ENCODE measurements at regions not wholly inside any gene's neighbourhood (a gene's known extent, or its start where the extent isn't known, plus 50 kb on each side); places are given as distances from the start of the nearest gene placed in this dataset.

- Histone ChIP-seq H3K9ac (no peak overlapping the region), H3K4me3 (no peak overlapping the region), H3K79me2 (ENCODE audit: insufficient read depth) (no peaks in the 10 kb centered on the region), H3K36me3 (ENCODE audit: low read depth) (no peaks in the 10 kb centered on the region), H3K9me2 (ENCODE audit: insufficient read depth) (no peaks in the 10 kb centered on the region), H2AFZ (no peak overlapping the region), H3K4me1 (ENCODE audit: insufficient read depth) (no peaks in the 10 kb centered on the region), H4K20me1 (ENCODE audit: insufficient read depth) (no peaks in the 10 kb centered on the region), H3K9me3 (ENCODE audit: low read depth) (no peaks in the 10 kb centered on the region), H3K4me2 (ENCODE audit: unreplicated experiment) (no peak overlapping the region), H3K27me3 (replicated peaks; ENCODE audit: insufficient read depth) (no peaks in the 10 kb centered on the region), H3K27ac (no peak overlapping the region), H3F3A (ENCODE audit: insufficient read depth) (no peaks in the 10 kb centered on the region)
- no peak for TF ChIP-seq EZH2phosphoT487 (IDR thresholded peaks at IDR 0.05; ENCODE audit: insufficient read depth, low read depth)
- TF ChIP-seq EZH2 (IDR thresholded peaks at IDR 0.05; ENCODE audit: insufficient read depth, poor library complexity, severe bottlenecking) = no peak
- 32 to 33% methylated on average over 1 of the region's 1 CpG for WGBS, 2 experiments (ENCODE audit: low coverage in 1 of 2, low lambda C conversion rate in 2 of 2, missing lambda C conversion rate in 2 of 2)
- in situ Hi-C loops (cut with MboI) = no loop called here
- no peak for DNase-seq
Observed at GRCh38 chr13:83987394-83987793, 105.1 kb upstream of the SLITRK1 start.

GRCh38 chr13:83984793-83985192, 102.5 kb upstream of the SLITRK1 start:
- Histone ChIP-seq H3K9ac (no peak overlapping the region), H3K27me3 (replicated peaks; ENCODE audit: insufficient read depth) (no peaks in the 10 kb centered on the region), H2AFZ (no peak overlapping the region), H3K9me3 (ENCODE audit: low read depth) (no peaks in the 10 kb centered on the region), H3K79me2 (ENCODE audit: insufficient read depth) (no peaks in the 10 kb centered on the region), H3K9me2 (ENCODE audit: insufficient read depth) (no peaks in the 10 kb centered on the region), H3K4me3 (no peak overlapping the region), H4K20me1 (ENCODE audit: insufficient read depth) (no peaks in the 10 kb centered on the region), H3K27ac (no peak overlapping the region), H3K4me1 (ENCODE audit: insufficient read depth) (no peaks in the 10 kb centered on the region), H3K36me3 (ENCODE audit: low read depth) (no peaks in the 10 kb centered on the region), H3K4me2 (ENCODE audit: unreplicated experiment) (no peak overlapping the region), H3F3A (ENCODE audit: insufficient read depth) (no peaks in the 10 kb centered on the region)
- in situ Hi-C loops (cut with MboI) = no loop called here
- WGBS, 2 experiments (ENCODE audit: low coverage in 1 of 2, low lambda C conversion rate in 2 of 2, missing lambda C conversion rate in 2 of 2) = 9 to 11% methylated on average over 1 of the region's 1 CpG
- TF ChIP-seq EZH2phosphoT487 (IDR thresholded peaks at IDR 0.05; ENCODE audit: insufficient read depth, low read depth) (no peak), EZH2 (IDR thresholded peaks at IDR 0.05; ENCODE audit: insufficient read depth, poor library complexity, severe bottlenecking) (no peak)
- no peak for DNase-seq

GRCh38 chr13:83980331-83980730, 98.1 kb upstream of the SLITRK1 start:
- Histone ChIP-seq H3K9me2 (ENCODE audit: insufficient read depth) (no peaks in the 10 kb centered on the region), H3K27me3 (replicated peaks; ENCODE audit: insufficient read depth) (no peaks in the 10 kb centered on the region), H3F3A (ENCODE audit: insufficient read depth) (no peaks in the 10 kb centered on the region), H4K20me1 (ENCODE audit: insufficient read depth) (no peaks in the 10 kb centered on the region), H2AFZ (no peak overlapping the region), H3K9ac (no peak overlapping the region), H3K36me3 (ENCODE audit: low read depth) (no peaks in the 10 kb centered on the region), H3K4me3 (no peak overlapping the region), H3K4me2 (ENCODE audit: unreplicated experiment) (no peak overlapping the region), H3K79me2 (ENCODE audit: insufficient read depth) (no peaks in the 10 kb centered on the region), H3K4me1 (ENCODE audit: insufficient read depth) (no peaks in the 10 kb centered on the region), H3K27ac (no peak overlapping the region), H3K9me3 (ENCODE audit: low read depth) (no peaks in the 10 kb centered on the region)
- DNase-seq = no peak
- in situ Hi-C loops (cut with MboI) = no loop called here
- TF ChIP-seq EZH2phosphoT487 (IDR thresholded peaks at IDR 0.05; ENCODE audit: insufficient read depth, low read depth) = no peak
- no peak for TF ChIP-seq EZH2 (IDR thresholded peaks at IDR 0.05; ENCODE audit: insufficient read depth, poor library complexity, severe bottlenecking)
- WGBS, 2 experiments (ENCODE audit: low coverage in 1 of 2, low lambda C conversion rate in 2 of 2, missing lambda C conversion rate in 2 of 2) = 23 to 27% methylated on average over 5 of the region's 5 CpGs

GRCh38 chr13:83975655-83976165, 93.4 kb upstream of the SLITRK1 start:
- in situ Hi-C loops (cut with MboI) = no loop called here

GRCh38 chr13:83958531-83958930, 76.3 kb upstream of the SLITRK1 start:
- DNase-seq = no peak

More at GRCh38 chr13:83975655-83976165, 93.4 kb upstream of the SLITRK1 start:
- H4K20me1 ChIP-seq (ENCODE audit: insufficient read depth) = no peaks in the 10 kb centered on the region
- no peaks in the 10 kb centered on the region for H3K9me3 ChIP-seq (ENCODE audit: low read depth)
- H3K4me2 ChIP-seq (ENCODE audit: unreplicated experiment) = no peak overlapping the region
- TF ChIP-seq EZH2phosphoT487 (IDR thresholded peaks at IDR 0.05; ENCODE audit: insufficient read depth, low read depth) (no peak), EZH2 (IDR thresholded peaks at IDR 0.05; ENCODE audit: insufficient read depth, poor library complexity, severe bottlenecking) (no peak)
- H3K4me3 ChIP-seq = no peak overlapping the region
- no peak for DNase-seq
- H2AFZ ChIP-seq = no peak overlapping the region
- H3K79me2 ChIP-seq (ENCODE audit: insufficient read depth) = no peaks in the 10 kb centered on the region
- no peaks in the 10 kb centered on the region for H3K27me3 ChIP-seq (replicated peaks; ENCODE audit: insufficient read depth)
- H3K9ac ChIP-seq = no peak overlapping the region
- H3K4me1 ChIP-seq (ENCODE audit: insufficient read depth) = no peaks in the 10 kb centered on the region
- no peaks in the 10 kb centered on the region for H3F3A ChIP-seq (ENCODE audit: insufficient read depth)
- no peaks in the 10 kb centered on the region for H3K36me3 ChIP-seq (ENCODE audit: low read depth)
- H3K27ac ChIP-seq = no peak overlapping the region
- no peaks in the 10 kb centered on the region for H3K9me2 ChIP-seq (ENCODE audit: insufficient read depth)

More at GRCh38 chr13:83958531-83958930, 76.3 kb upstream of the SLITRK1 start:
- no peaks in the 10 kb centered on the region for H3K9me2 ChIP-seq (ENCODE audit: insufficient read depth)
- H4K20me1 ChIP-seq (ENCODE audit: insufficient read depth) = no peaks in the 10 kb centered on the region
- no peak overlapping the region for H3K4me2 ChIP-seq (ENCODE audit: unreplicated experiment)
- WGBS, 2 experiments (ENCODE audit: low coverage in 1 of 2, low lambda C conversion rate in 2 of 2, missing lambda C conversion rate in 2 of 2) = 14 to 37% methylated on average over 1 of the region's 1 CpG
- H3K4me3 ChIP-seq = no peak overlapping the region
- no peak overlapping the region for H3K27ac ChIP-seq
- no peaks in the 10 kb centered on the region for H3F3A ChIP-seq (ENCODE audit: insufficient read depth)
- no peaks in the 10 kb centered on the region for H3K27me3 ChIP-seq (replicated peaks; ENCODE audit: insufficient read depth)
- no peak for TF ChIP-seq EZH2 (IDR thresholded peaks at IDR 0.05; ENCODE audit: insufficient read depth, poor library complexity, severe bottlenecking)
- no peak for TF ChIP-seq EZH2phosphoT487 (IDR thresholded peaks at IDR 0.05; ENCODE audit: insufficient read depth, low read depth)
- in situ Hi-C loops (cut with MboI) = no loop called here
- H3K4me1 ChIP-seq (ENCODE audit: insufficient read depth) = no peaks in the 10 kb centered on the region
- H3K79me2 ChIP-seq (ENCODE audit: insufficient read depth) = no peaks in the 10 kb centered on the region
- H3K9me3 ChIP-seq (ENCODE audit: low read depth) = no peaks in the 10 kb centered on the region
- H3K9ac ChIP-seq = no peak overlapping the region
- H3K36me3 ChIP-seq (ENCODE audit: low read depth) = no peaks in the 10 kb centered on the region
- H2AFZ ChIP-seq = no peak overlapping the region
